ENCODE measurements at regions not wholly inside any gene's neighbourhood (a gene's known extent, or its start where the extent isn't known, plus 50 kb on each side); places are given as distances from the start of the nearest gene placed in this dataset.
"Not testable (repeated sequence)": the region's sequence is repeated elsewhere in the genome, so short reads cannot be mapped to it uniquely, and the experiment has no call there.

- POLR2A ChIA-PET; H3K4me3 ChIP-seq (ENCODE audit: low read depth, low read length); DNase-seq (ENCODE audit: low read depth, low spot score); H3K27ac ChIP-seq (ENCODE audit: low read depth, low read length); CTCF ChIA-PET; H3K27me3 ChIP-seq (ENCODE audit: control insufficient read depth, insufficient read depth, low read length): not testable (repeated sequence)
- peaks cover 29% of the 10 kb centered on the region for H3K9me3 ChIP-seq (ENCODE audit: control insufficient read depth, insufficient read depth, low read length)
These were observed 352.5 kb downstream of the KCNJ18 start for GRCh38 chr17:22044706-22045246.

GRCh38 chr17:22047521-22047920, 355.2 kb downstream of the KCNJ18 start:
- H3K4me3 ChIP-seq (ENCODE audit: low read depth, low read length); POLR2A ChIA-PET; DNase-seq (ENCODE audit: low read depth, low spot score); H3K27ac ChIP-seq (ENCODE audit: low read depth, low read length); CTCF ChIA-PET; H3K27me3 ChIP-seq (ENCODE audit: control insufficient read depth, insufficient read depth, low read length): not testable (repeated sequence)
- peaks cover 30% of the 10 kb centered on the region for H3K9me3 ChIP-seq (ENCODE audit: control insufficient read depth, insufficient read depth, low read length)

GRCh38 chr17:22048226-22048625, 355.9 kb downstream of the KCNJ18 start:
- POLR2A ChIA-PET; DNase-seq (ENCODE audit: low read depth, low spot score); H3K4me3 ChIP-seq (ENCODE audit: low read depth, low read length); H3K27me3 ChIP-seq (ENCODE audit: control insufficient read depth, insufficient read depth, low read length); H3K27ac ChIP-seq (ENCODE audit: low read depth, low read length); CTCF ChIA-PET: not testable (repeated sequence)
- H3K9me3 ChIP-seq (ENCODE audit: control insufficient read depth, insufficient read depth, low read length) = peaks cover 30% of the 10 kb centered on the region

- CTCF ChIA-PET; POLR2A ChIA-PET; DNase-seq (ENCODE audit: low read depth, low spot score); H3K4me3 ChIP-seq (ENCODE audit: low read depth, low read length); H3K27me3 ChIP-seq (ENCODE audit: control insufficient read depth, insufficient read depth, low read length); H3K27ac ChIP-seq (ENCODE audit: low read depth, low read length): not testable (repeated sequence)
- peaks cover 22% of the 10 kb centered on the region for H3K9me3 ChIP-seq (ENCODE audit: control insufficient read depth, insufficient read depth, low read length)
These were observed 358.4 kb downstream of the KCNJ18 start for GRCh38 chr17:22050766-22051165.

GRCh38 chr17:22052715-22053114, 360.4 kb downstream of the KCNJ18 start:
- H3K27ac ChIP-seq (ENCODE audit: low read depth, low read length); H3K4me3 ChIP-seq (ENCODE audit: low read depth, low read length); POLR2A ChIA-PET; CTCF ChIA-PET; DNase-seq (ENCODE audit: low read depth, low spot score); H3K27me3 ChIP-seq (ENCODE audit: control insufficient read depth, insufficient read depth, low read length): not testable (repeated sequence)
- H3K9me3 ChIP-seq (ENCODE audit: control insufficient read depth, insufficient read depth, low read length) = peaks cover 23% of the 10 kb centered on the region

- CTCF ChIA-PET; H3K4me3 ChIP-seq (ENCODE audit: low read depth, low read length); H3K9me3 ChIP-seq (ENCODE audit: control insufficient read depth, insufficient read depth, low read length); POLR2A ChIA-PET; DNase-seq (ENCODE audit: low read depth, low spot score); H3K27me3 ChIP-seq (ENCODE audit: control insufficient read depth, insufficient read depth, low read length); H3K27ac ChIP-seq (ENCODE audit: low read depth, low read length): not testable (repeated sequence)
These were observed 364.2 kb downstream of the KCNJ18 start for GRCh38 chr17:22056566-22056965.

- H3K9me3 ChIP-seq (ENCODE audit: control insufficient read depth, insufficient read depth, low read length); H3K27me3 ChIP-seq (ENCODE audit: control insufficient read depth, insufficient read depth, low read length); POLR2A ChIA-PET; CTCF ChIA-PET; H3K4me3 ChIP-seq (ENCODE audit: low read depth, low read length); DNase-seq (ENCODE audit: low read depth, low spot score); H3K27ac ChIP-seq (ENCODE audit: low read depth, low read length): not testable (repeated sequence)
These were observed 383.6 kb downstream of the KCNJ18 start for GRCh38 chr17:22075918-22076317.

GRCh38 chr17:22088589-22088988, 396.3 kb downstream of the KCNJ18 start:
- H3K27me3 ChIP-seq (ENCODE audit: control insufficient read depth, insufficient read depth, low read length); H3K27ac ChIP-seq (ENCODE audit: low read depth, low read length); DNase-seq (ENCODE audit: low read depth, low spot score); H3K4me3 ChIP-seq (ENCODE audit: low read depth, low read length); POLR2A ChIA-PET; CTCF ChIA-PET: not testable (repeated sequence)
- H3K9me3 ChIP-seq (ENCODE audit: control insufficient read depth, insufficient read depth, low read length) = peaks cover 16% of the 10 kb centered on the region

GRCh38 chr17:22090263-22090935, 398.1 kb downstream of the KCNJ18 start:
- ChIA-PET POLR2A (no interaction called here), CTCF (no interaction called here)
- H3K27me3 ChIP-seq (ENCODE audit: control insufficient read depth, insufficient read depth, low read length) = no peaks in the 10 kb centered on the region
- H3K9me3 ChIP-seq (ENCODE audit: control insufficient read depth, insufficient read depth, low read length) = peaks cover 16% of the 10 kb centered on the region
- no peak for TF ChIP-seq CTCF (IDR thresholded peaks at IDR 0.05; ENCODE audit: low read depth, low read length)
- no peak overlapping the region for H3K4me3 ChIP-seq (ENCODE audit: low read depth, low read length)
- H3K27ac ChIP-seq (ENCODE audit: low read depth, low read length) = no peak overlapping the region
- no peak for DNase-seq (ENCODE audit: low read depth, low spot score)

GRCh38 chr17:22091041-22091679, 398.8 kb downstream of the KCNJ18 start:
- H3K27ac ChIP-seq (ENCODE audit: low read depth, low read length); DNase-seq (ENCODE audit: low read depth, low spot score); H3K4me3 ChIP-seq (ENCODE audit: low read depth, low read length); H3K27me3 ChIP-seq (ENCODE audit: control insufficient read depth, insufficient read depth, low read length); POLR2A ChIA-PET; CTCF ChIA-PET: not testable (repeated sequence)
- H3K9me3 ChIP-seq (ENCODE audit: control insufficient read depth, insufficient read depth, low read length) = peaks cover 16% of the 10 kb centered on the region

GRCh38 chr17:22091840-22092239, 399.5 kb downstream of the KCNJ18 start:
- POLR2A ChIA-PET; DNase-seq (ENCODE audit: low read depth, low spot score); H3K27ac ChIP-seq (ENCODE audit: low read depth, low read length); H3K27me3 ChIP-seq (ENCODE audit: control insufficient read depth, insufficient read depth, low read length); H3K4me3 ChIP-seq (ENCODE audit: low read depth, low read length); CTCF ChIA-PET: not testable (repeated sequence)
- peaks cover 16% of the 10 kb centered on the region for H3K9me3 ChIP-seq (ENCODE audit: control insufficient read depth, insufficient read depth, low read length)

Data from AG04450 (cell line).